ENCODE measurements at regions not wholly inside any gene's neighbourhood (a gene's known extent, or its start where the extent isn't known, plus 50 kb on each side); places are given as distances from the start of the nearest gene placed in this dataset.

DNA sequence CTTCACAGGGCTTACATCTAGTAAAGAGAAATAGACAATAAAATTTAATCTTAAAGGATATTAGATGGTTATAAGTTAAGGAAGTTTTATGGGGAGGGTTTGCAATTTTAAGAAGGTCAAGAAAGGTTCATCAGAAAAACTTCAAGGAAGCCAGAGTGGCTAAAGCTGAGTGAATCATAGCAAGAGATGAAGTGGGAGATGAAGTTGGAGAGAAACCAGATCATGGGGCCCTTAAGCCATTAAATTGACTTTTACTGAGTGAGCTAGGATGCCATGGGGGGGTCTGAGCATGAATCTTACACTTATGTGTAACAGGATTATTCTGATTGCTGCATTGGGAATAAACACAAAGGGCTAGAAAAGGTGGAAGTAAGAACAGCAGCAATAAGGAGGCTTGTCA, 189.2 kb downstream of the LRIG3 start:
- Histone ChIP-seq H3K4me3 (ENCODE audit: low read depth, low read length) (no peak overlapping the region), H3K36me3 (no peaks in the 10 kb centered on the region), H3K9me3 (no peaks in the 10 kb centered on the region), H3K27me3 (no peaks in the 10 kb centered on the region), H3K4me1 (no peaks in the 10 kb centered on the region)
- TF ChIP-seq, protein P1, sequence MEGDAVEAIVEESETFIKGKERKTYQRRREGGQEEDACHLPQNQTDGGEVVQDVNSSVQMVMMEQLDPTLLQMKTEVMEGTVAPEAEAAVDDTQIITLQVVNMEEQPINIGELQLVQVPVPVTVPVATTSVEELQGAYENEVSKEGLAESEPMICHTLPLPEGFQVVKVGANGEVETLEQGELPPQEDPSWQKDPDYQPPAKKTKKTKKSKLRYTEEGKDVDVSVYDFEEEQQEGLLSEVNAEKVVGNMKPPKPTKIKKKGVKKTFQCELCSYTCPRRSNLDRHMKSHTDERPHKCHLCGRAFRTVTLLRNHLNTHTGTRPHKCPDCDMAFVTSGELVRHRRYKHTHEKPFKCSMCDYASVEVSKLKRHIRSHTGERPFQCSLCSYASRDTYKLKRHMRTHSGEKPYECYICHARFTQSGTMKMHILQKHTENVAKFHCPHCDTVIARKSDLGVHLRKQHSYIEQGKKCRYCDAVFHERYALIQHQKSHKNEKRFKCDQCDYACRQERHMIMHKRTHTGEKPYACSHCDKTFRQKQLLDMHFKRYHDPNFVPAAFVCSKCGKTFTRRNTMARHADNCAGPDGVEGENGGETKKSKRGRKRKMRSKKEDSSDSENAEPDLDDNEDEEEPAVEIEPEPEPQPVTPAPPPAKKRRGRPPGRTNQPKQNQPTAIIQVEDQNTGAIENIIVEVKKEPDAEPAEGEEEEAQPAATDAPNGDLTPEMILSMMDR (IDR thresholded peaks at IDR 0.05; ENCODE audit: low read depth, low read length): no peak
- no peak for DNase-seq

- Histone ChIP-seq H3K4me1 (no peaks in the 10 kb centered on the region), H3K36me3 (no peaks in the 10 kb centered on the region), H3K9me3 (no peaks in the 10 kb centered on the region), H3K27me3 (no peaks in the 10 kb centered on the region), H3K4me3 (ENCODE audit: low read depth, low read length) (no peak overlapping the region)
- TF ChIP-seq, protein P1 (IDR thresholded peaks at IDR 0.05; ENCODE audit: low read depth, low read length): no peak
- DNase-seq: no peak
Measured at GRCh38 chr12:58732894-58733293, 187.4 kb downstream of the LRIG3 start.

DNA sequence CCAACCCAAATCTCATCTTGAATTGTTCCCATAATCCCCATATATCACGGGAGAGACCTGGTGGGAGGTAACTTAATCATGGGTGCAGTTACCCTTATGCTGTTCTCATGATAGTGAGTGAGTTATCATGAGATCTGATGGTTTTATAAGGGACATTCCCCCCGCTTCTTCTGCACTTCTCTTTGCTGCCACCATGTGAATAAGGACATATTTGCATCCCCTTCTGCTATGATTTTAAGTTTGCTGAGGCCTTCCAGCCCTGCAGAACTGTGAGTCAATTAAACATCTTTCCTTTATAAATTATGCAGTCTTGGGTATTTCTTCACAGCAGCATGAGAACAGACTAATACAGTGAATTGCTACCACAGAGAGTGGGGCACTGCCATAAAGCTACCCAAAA, 179.1 kb downstream of the LRIG3 start:
- H3K4me1 ChIP-seq: no peaks in the 10 kb centered on the region
- no peak overlapping the region for H3K4me3 ChIP-seq (ENCODE audit: low read depth, low read length)
- no peaks in the 10 kb centered on the region; the same call in 1 of the 2 replicates for H3K9me3 ChIP-seq
- TF ChIP-seq, protein P1 (IDR thresholded peaks at IDR 0.05; ENCODE audit: low read depth, low read length): no peak
- H3K36me3 ChIP-seq: no peaks in the 10 kb centered on the region
- no peak for DNase-seq
- no peaks in the 10 kb centered on the region for H3K27me3 ChIP-seq

DNA sequence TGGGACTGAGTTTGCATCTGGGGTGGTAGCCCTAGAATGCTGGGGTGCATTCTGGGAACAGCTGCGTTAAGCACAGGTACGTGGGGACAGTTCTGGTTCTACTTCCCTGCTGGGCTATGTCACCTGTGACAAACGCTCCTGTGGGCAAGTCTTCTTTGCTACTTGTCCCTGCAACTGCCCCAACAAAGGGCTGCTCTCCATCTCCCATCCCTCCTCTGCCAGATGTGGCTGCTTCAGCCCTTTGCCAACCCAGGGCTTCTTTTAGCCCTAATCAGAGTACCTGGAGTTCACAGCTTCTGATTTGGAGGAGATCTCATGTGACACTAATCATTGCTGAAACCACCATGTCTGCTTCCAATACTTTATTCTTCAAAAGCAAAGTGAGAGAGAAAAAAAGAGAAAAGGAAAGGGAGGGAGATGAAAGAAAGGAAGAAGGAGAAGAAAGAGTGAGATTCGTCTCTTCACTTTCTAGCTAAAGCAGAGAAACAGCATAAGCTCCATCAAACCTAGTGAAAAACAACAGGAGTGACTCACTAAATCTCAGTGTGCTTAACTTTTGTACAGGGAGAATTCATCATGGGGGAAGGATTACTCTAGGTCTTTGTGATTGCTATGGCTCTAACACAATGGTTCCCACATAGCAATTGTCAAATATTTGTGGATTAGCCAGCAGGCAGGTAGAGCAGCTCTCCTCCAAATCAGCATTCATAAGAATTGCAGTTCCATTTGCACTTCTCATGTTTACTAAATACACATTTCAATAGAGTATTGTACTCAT, 174.8 kb downstream of the LRIG3 start:
- Histone ChIP-seq H3K9me3 (no peaks in the 10 kb centered on the region; the same call in 1 of the 2 replicates), H3K4me3 (ENCODE audit: low read depth, low read length) (no peak overlapping the region)
- TF ChIP-seq, protein P1 (IDR thresholded peaks at IDR 0.05; ENCODE audit: low read depth, low read length): no peak

DNA sequence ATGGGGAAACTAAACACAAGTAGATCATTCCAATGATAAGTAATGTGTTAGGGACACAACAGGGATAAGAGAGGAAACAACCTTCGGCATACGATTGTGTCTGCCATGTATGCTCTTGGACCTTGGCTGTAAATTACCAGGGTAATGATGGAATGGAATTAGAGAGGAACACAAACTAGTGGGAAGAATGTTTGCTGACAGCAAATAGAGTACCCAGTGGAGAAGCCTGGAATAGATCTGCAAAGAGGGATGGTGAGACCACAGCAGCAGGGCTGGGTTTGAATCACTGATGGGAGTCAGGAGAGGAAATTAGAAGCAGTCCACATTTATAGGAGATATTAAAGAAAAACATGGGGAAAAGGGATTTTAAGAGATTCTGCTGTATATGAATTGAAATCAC, 172.8 kb downstream of the LRIG3 start:
- Histone ChIP-seq H3K4me1 (no peaks in the 10 kb centered on the region), H3K36me3 (no peaks in the 10 kb centered on the region), H3K27me3 (no peaks in the 10 kb centered on the region), H3K9me3 (no peaks in the 10 kb centered on the region), H3K4me3 (ENCODE audit: low read depth, low read length) (no peak overlapping the region)
- TF ChIP-seq, protein P1 (IDR thresholded peaks at IDR 0.05; ENCODE audit: low read depth, low read length): no peak
- DNase-seq: no peak

More for the DNA sequence above, 174.8 kb downstream of the LRIG3 start:
- Histone ChIP-seq H3K4me1 (no peaks in the 10 kb centered on the region), H3K27me3 (no peaks in the 10 kb centered on the region), H3K36me3 (no peaks in the 10 kb centered on the region)
- DNase-seq: no peak

- Histone ChIP-seq H3K27me3 (no peaks in the 10 kb centered on the region), H3K9me3 (no peaks in the 10 kb centered on the region), H3K4me1 (no peaks in the 10 kb centered on the region), H3K36me3 (no peaks in the 10 kb centered on the region), H3K4me3 (ENCODE audit: low read depth, low read length) (no peak overlapping the region)
- TF ChIP-seq, protein P1 (IDR thresholded peaks at IDR 0.05; ENCODE audit: low read depth, low read length): no peak
- DNase-seq: no peak
Measured at GRCh38 chr12:58750484-58750883, 169.8 kb downstream of the LRIG3 start.

Data from BE2C (cell line).